ENCODE measurements at regions not wholly inside any gene's neighbourhood (a gene's known extent, or its start where the extent isn't known, plus 50 kb on each side); places are given as distances from the start of the nearest gene placed in this dataset.

GRCh38 chr2:57681650-57682049 is 365.0 kb upstream of the VRK2 start:
- TF ChIP-seq CTCF (IDR thresholded peaks at IDR 0.05; ENCODE audit: poor library complexity), result no peak
- no peak for TF ChIP-seq EZH2 (IDR thresholded peaks at IDR 0.05; ENCODE audit: borderline replicate concordance)

Measured in hepatocyte (in vitro differentiated cells).